ENCODE measurements at regions not wholly inside any gene's neighbourhood (a gene's known extent, or its start where the extent isn't known, plus 50 kb on each side); places are given as distances from the start of the nearest gene placed in this dataset.

- intact Hi-C loops (cut with DNase I; ENCODE audit: low total_unique reads) = no loop called here
These were observed 284.1 kb downstream of the NFKBIZ start for GRCh38 chr3:102133376-102133775.

GRCh38 chr3:102135316-102135715 is 286.0 kb downstream of the NFKBIZ start:
- no peak for TF ChIP-seq CTCF (IDR thresholded peaks at IDR 0.05)
- no peak for TF ChIP-seq POLR2A (IDR thresholded peaks at IDR 0.05)
- Histone ChIP-seq H3K4me1 (no peaks in the 10 kb centered on the region), H3K27ac (no peak overlapping the region), H3K36me3 (ENCODE audit: low read depth, missing control alignments) (no peaks in the 10 kb centered on the region), H3K4me3 (no peak overlapping the region), H3K27me3 (no peaks in the 10 kb centered on the region), H3K9me3 (no peaks in the 10 kb centered on the region)
- DNase-seq = no peak
- intact Hi-C loops (cut with DNase I; ENCODE audit: low total_unique reads) = no loop called here
- WGBS, 2 donors = 80 to 90% methylated on average over 5 of the region's 5 CpGs

More at GRCh38 chr3:102133376-102133775, 284.1 kb downstream of the NFKBIZ start:
- Histone ChIP-seq H3K4me3 (no peak overlapping the region), H3K36me3 (ENCODE audit: low read depth, missing control alignments) (no peaks in the 10 kb centered on the region), H3K9me3 (no peaks in the 10 kb centered on the region), H3K27ac (no peak overlapping the region), H3K4me1 (no peaks in the 10 kb centered on the region), H3K27me3 (no peaks in the 10 kb centered on the region)
- DNase-seq = no peak
- TF ChIP-seq CTCF (IDR thresholded peaks at IDR 0.05) (no peak), POLR2A (IDR thresholded peaks at IDR 0.05) (no peak)
- 93 to 95% methylated on average over 2 of the region's 2 CpGs for WGBS, 2 donors

GRCh38 chr3:102136183-102136582 is 286.9 kb downstream of the NFKBIZ start:
- DNase-seq = no peak
- Histone ChIP-seq H3K36me3 (ENCODE audit: low read depth, missing control alignments) (no peaks in the 10 kb centered on the region), H3K4me3 (no peak overlapping the region), H3K27ac (no peak overlapping the region), H3K27me3 (no peaks in the 10 kb centered on the region), H3K9me3 (no peaks in the 10 kb centered on the region), H3K4me1 (no peaks in the 10 kb centered on the region)
- no peak for TF ChIP-seq CTCF (IDR thresholded peaks at IDR 0.05)
- no peak for TF ChIP-seq POLR2A (IDR thresholded peaks at IDR 0.05)
- intact Hi-C loops (cut with DNase I; ENCODE audit: low total_unique reads) = no loop called here
- 87 to 96% methylated on average over 2 of the region's 2 CpGs for WGBS, 2 donors

GRCh38 chr3:102140116-102140515 is 290.8 kb downstream of the NFKBIZ start:
- Histone ChIP-seq H3K36me3 (ENCODE audit: low read depth, missing control alignments) (no peaks in the 10 kb centered on the region), H3K9me3 (no peaks in the 10 kb centered on the region), H3K27ac (no peak overlapping the region), H3K4me3 (no peak overlapping the region), H3K4me1 (no peaks in the 10 kb centered on the region), H3K27me3 (no peaks in the 10 kb centered on the region)
- intact Hi-C loops (cut with DNase I; ENCODE audit: low total_unique reads) = no loop called here
- DNase-seq = no peak
- WGBS, 2 donors = 86 to 89% methylated on average over 3 of the region's 3 CpGs
- TF ChIP-seq CTCF (IDR thresholded peaks at IDR 0.05) (no peak), POLR2A (IDR thresholded peaks at IDR 0.05) (no peak)

GRCh38 chr3:102141096-102141927 is 292.0 kb downstream of the NFKBIZ start:
- H3K4me1 ChIP-seq = no peaks in the 10 kb centered on the region
- intact Hi-C loops (cut with DNase I; ENCODE audit: low total_unique reads) = no loop called here
- H3K27me3 ChIP-seq = no peaks in the 10 kb centered on the region
- no peak for TF ChIP-seq POLR2A (IDR thresholded peaks at IDR 0.05)
- no peak for TF ChIP-seq CTCF (IDR thresholded peaks at IDR 0.05)
- no peak overlapping the region for H3K4me3 ChIP-seq
- no peaks in the 10 kb centered on the region for H3K9me3 ChIP-seq
- 64 to 66% methylated on average over 5 of the region's 5 CpGs for WGBS, 2 donors
- H3K36me3 ChIP-seq (ENCODE audit: low read depth, missing control alignments) = no peaks in the 10 kb centered on the region
- H3K27ac ChIP-seq = no peak overlapping the region
- no peak for DNase-seq
